Erythroblast (primary cell): ENCODE measurements at regions not wholly inside any gene's neighbourhood (a gene's known extent, or its start where the extent isn't known, plus 50 kb on each side); places are given as distances from the start of the nearest gene placed in this dataset.

ENCODE experiments used
- GATA1 ChIP-seq: IDR thresholded peaks from 2 replicates; pipeline ENCODE4 v1.6.1; 2011; ENCODE audit warnings: low read depth, mild to moderate bottlenecking, control low read depth, low read length, moderate library complexity
- POLR2A ChIP-seq: IDR thresholded peaks from 2 replicates; pipeline ENCODE4 v1.6.1; 2011; ENCODE audit warnings: mild to moderate bottlenecking, low read length

GRCh38 chr6:126738146-126738545 is 380.3 kb upstream of the RSPO3 start:
- no peak for TF ChIP-seq POLR2A
- TF ChIP-seq GATA1: no peak
